ENCODE measurements at regions not wholly inside any gene's neighbourhood (a gene's known extent, or its start where the extent isn't known, plus 50 kb on each side); places are given as distances from the start of the nearest gene placed in this dataset.

DNA sequence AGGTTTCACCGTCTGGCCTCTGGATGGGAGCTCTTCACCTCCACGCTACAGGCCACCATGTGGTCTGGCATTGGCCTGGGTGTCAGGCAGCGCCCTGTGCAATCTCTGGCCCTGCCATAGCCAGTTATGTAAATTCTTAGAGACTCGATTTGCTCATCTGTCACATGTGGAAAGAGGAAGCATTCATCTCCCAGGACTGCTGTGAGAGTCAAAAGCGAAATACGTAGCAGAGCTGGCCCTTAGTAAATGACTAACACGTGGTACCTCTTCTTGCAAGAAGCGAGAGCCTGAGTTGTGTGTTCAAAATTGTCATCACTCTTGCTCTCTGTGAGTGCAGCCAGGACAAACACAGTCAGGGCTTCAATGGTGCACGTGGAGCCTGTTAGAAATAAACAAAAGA is 159.0 kb upstream of the BACE2 start:
- Histone ChIP-seq H3K9ac (no peak overlapping the region), H3K9me3 (ENCODE audit: low read depth) (no peaks in the 10 kb centered on the region), H4K20me1 (ENCODE audit: insufficient read depth) (no peaks in the 10 kb centered on the region), H3K27ac (no peak overlapping the region), H2AFZ (no peak overlapping the region), H3K79me2 (ENCODE audit: insufficient read depth) (no peaks in the 10 kb centered on the region), H3K9me2 (ENCODE audit: insufficient read depth) (no peaks in the 10 kb centered on the region), H3K4me2 (ENCODE audit: unreplicated experiment) (no peak overlapping the region), H3K4me3 (no peak overlapping the region), H3K4me1 (ENCODE audit: insufficient read depth) (no peaks in the 10 kb centered on the region), H3K36me3 (ENCODE audit: low read depth) (no peaks in the 10 kb centered on the region), H3F3A (ENCODE audit: insufficient read depth) (no peaks in the 10 kb centered on the region), H3K27me3 (replicated peaks; ENCODE audit: insufficient read depth) (no peaks in the 10 kb centered on the region)
- in situ Hi-C loops (cut with MboI): no loop called here
- TF ChIP-seq EZH2 (IDR thresholded peaks at IDR 0.05; ENCODE audit: insufficient read depth, poor library complexity, severe bottlenecking): no peak
- TF ChIP-seq EZH2phosphoT487 (IDR thresholded peaks at IDR 0.05; ENCODE audit: insufficient read depth, low read depth): no peak
- 2 to 6% methylated on average over 9 of the region's 9 CpGs for WGBS, 2 experiments (ENCODE audit: low coverage in 1 of 2, low lambda C conversion rate in 2 of 2, missing lambda C conversion rate in 2 of 2)
- no peak for DNase-seq

GRCh38 chr21:41009398-41010100 is 158.4 kb upstream of the BACE2 start:
- in situ Hi-C loops (cut with MboI): no loop called here
- no peak overlapping the region for H3K9ac ChIP-seq
- no peak for DNase-seq
- H3K4me3 ChIP-seq: no peak overlapping the region
- H3K36me3 ChIP-seq (ENCODE audit: low read depth): no peaks in the 10 kb centered on the region
- H3K27ac ChIP-seq: no peak overlapping the region
- H3K9me2 ChIP-seq (ENCODE audit: insufficient read depth): no peaks in the 10 kb centered on the region
- H3K79me2 ChIP-seq (ENCODE audit: insufficient read depth): no peaks in the 10 kb centered on the region
- no peak overlapping the region for H3K4me2 ChIP-seq (ENCODE audit: unreplicated experiment)
- H3K4me1 ChIP-seq (ENCODE audit: insufficient read depth): no peaks in the 10 kb centered on the region
- TF ChIP-seq EZH2phosphoT487 (IDR thresholded peaks at IDR 0.05; ENCODE audit: insufficient read depth, low read depth): no peak
- TF ChIP-seq EZH2 (IDR thresholded peaks at IDR 0.05; ENCODE audit: insufficient read depth, poor library complexity, severe bottlenecking): no peak
- H3K27me3 ChIP-seq (replicated peaks; ENCODE audit: insufficient read depth): no peaks in the 10 kb centered on the region
- no peaks in the 10 kb centered on the region for H3F3A ChIP-seq (ENCODE audit: insufficient read depth)
- 14 to 24% methylated on average over 5 of the region's 5 CpGs for WGBS, 2 experiments (ENCODE audit: low coverage in 1 of 2, low lambda C conversion rate in 2 of 2, missing lambda C conversion rate in 2 of 2)
- no peak overlapping the region for H2AFZ ChIP-seq
- no peaks in the 10 kb centered on the region for H4K20me1 ChIP-seq (ENCODE audit: insufficient read depth)
- no peaks in the 10 kb centered on the region for H3K9me3 ChIP-seq (ENCODE audit: low read depth)

- no peak for DNase-seq
- H3F3A ChIP-seq (ENCODE audit: insufficient read depth): no peaks in the 10 kb centered on the region
- H3K36me3 ChIP-seq (ENCODE audit: low read depth): no peaks in the 10 kb centered on the region
- H4K20me1 ChIP-seq (ENCODE audit: insufficient read depth): no peaks in the 10 kb centered on the region
- no peaks in the 10 kb centered on the region for H3K27me3 ChIP-seq (replicated peaks; ENCODE audit: insufficient read depth)
- H3K9ac ChIP-seq: no peak overlapping the region
- no peak overlapping the region for H3K27ac ChIP-seq
- TF ChIP-seq EZH2 (IDR thresholded peaks at IDR 0.05; ENCODE audit: insufficient read depth, poor library complexity, severe bottlenecking): no peak
- TF ChIP-seq EZH2phosphoT487 (IDR thresholded peaks at IDR 0.05; ENCODE audit: insufficient read depth, low read depth): no peak
- no peak overlapping the region for H2AFZ ChIP-seq
- no peaks in the 10 kb centered on the region for H3K79me2 ChIP-seq (ENCODE audit: insufficient read depth)
- no peaks in the 10 kb centered on the region for H3K9me2 ChIP-seq (ENCODE audit: insufficient read depth)
- H3K4me2 ChIP-seq (ENCODE audit: unreplicated experiment): no peak overlapping the region
- no peaks in the 10 kb centered on the region for H3K4me1 ChIP-seq (ENCODE audit: insufficient read depth)
- H3K9me3 ChIP-seq (ENCODE audit: low read depth): no peaks in the 10 kb centered on the region
- 1% methylated on average over 6 of the region's 6 CpGs for WGBS, 2 experiments (ENCODE audit: low coverage in 1 of 2, low lambda C conversion rate in 2 of 2, missing lambda C conversion rate in 2 of 2)
- in situ Hi-C loops (cut with MboI): no loop called here
- no peak overlapping the region for H3K4me3 ChIP-seq
These were observed 157.9 kb upstream of the BACE2 start for GRCh38 chr21:41010101-41010435.

DNA sequence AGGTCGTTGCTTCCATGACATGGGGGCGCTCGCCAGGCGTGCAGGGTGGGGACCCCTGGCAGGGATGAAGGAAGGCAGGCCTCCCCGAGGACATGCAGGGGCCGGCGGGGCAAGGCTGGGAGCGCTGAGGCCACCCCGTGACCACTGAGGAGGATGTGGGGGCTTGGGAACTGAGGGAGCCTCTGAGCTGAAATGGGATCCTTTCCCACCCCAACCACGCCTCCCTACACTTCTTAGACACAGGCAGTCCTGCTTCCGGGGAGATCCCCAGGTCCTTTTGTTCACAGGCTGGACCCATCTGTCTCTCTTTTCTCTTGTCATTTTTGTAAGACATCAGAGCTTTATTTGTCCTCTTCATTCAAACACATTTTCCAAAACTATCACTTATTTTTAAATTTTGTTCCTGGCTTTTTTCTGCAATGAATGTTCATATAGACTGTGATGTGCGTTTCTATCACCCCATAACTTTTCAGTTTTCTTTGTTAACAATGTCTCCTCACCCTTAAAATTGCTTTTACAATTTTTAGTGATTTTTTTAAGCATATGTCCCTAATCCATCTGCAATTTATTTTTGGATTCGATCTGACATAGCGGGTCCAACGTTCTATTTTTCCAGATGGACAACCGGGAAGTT is 156.7 kb upstream of the BACE2 start:
- no peaks in the 10 kb centered on the region for H4K20me1 ChIP-seq (ENCODE audit: insufficient read depth)
- in situ Hi-C loops (cut with MboI): no loop called here
- TF ChIP-seq EZH2phosphoT487 (IDR thresholded peaks at IDR 0.05; ENCODE audit: insufficient read depth, low read depth) (no peak), EZH2 (IDR thresholded peaks at IDR 0.05; ENCODE audit: insufficient read depth, poor library complexity, severe bottlenecking) (no peak)
- no peaks in the 10 kb centered on the region for H3F3A ChIP-seq (ENCODE audit: insufficient read depth)
- H3K79me2 ChIP-seq (ENCODE audit: insufficient read depth): no peaks in the 10 kb centered on the region
- H3K9me2 ChIP-seq (ENCODE audit: insufficient read depth): no peaks in the 10 kb centered on the region
- DNase-seq: no peak
- no peak overlapping the region for H3K27ac ChIP-seq
- no peaks in the 10 kb centered on the region for H3K27me3 ChIP-seq (replicated peaks; ENCODE audit: insufficient read depth)
- H3K4me1 ChIP-seq (ENCODE audit: insufficient read depth): no peaks in the 10 kb centered on the region
- H3K36me3 ChIP-seq (ENCODE audit: low read depth): no peaks in the 10 kb centered on the region
- H2AFZ ChIP-seq: no peak overlapping the region
- no peak overlapping the region for H3K4me2 ChIP-seq (ENCODE audit: unreplicated experiment)
- no peaks in the 10 kb centered on the region for H3K9me3 ChIP-seq (ENCODE audit: low read depth)
- WGBS, 2 experiments (ENCODE audit: low coverage in 1 of 2, low lambda C conversion rate in 2 of 2, missing lambda C conversion rate in 2 of 2): 7 to 12% methylated on average over 12 to 16 of the region's 16 CpGs
- H3K9ac ChIP-seq: no peak overlapping the region
- no peak overlapping the region for H3K4me3 ChIP-seq

Data from GM23248 (cell line).